CD4-positive, alpha-beta T cell treated with Interleukin-12 subunit alpha and Interleukin-12 subunit beta, for 1 hour (primary cell): ENCODE measurements at regions not wholly inside any gene's neighbourhood (a gene's known extent, or its start where the extent isn't known, plus 50 kb on each side); places are given as distances from the start of the nearest gene placed in this dataset.

ENCODE experiments used
- DNase-seq: peaks from one replicate; pipeline ENCODE4 v3.0.0-alpha.2; 2020

DNA sequence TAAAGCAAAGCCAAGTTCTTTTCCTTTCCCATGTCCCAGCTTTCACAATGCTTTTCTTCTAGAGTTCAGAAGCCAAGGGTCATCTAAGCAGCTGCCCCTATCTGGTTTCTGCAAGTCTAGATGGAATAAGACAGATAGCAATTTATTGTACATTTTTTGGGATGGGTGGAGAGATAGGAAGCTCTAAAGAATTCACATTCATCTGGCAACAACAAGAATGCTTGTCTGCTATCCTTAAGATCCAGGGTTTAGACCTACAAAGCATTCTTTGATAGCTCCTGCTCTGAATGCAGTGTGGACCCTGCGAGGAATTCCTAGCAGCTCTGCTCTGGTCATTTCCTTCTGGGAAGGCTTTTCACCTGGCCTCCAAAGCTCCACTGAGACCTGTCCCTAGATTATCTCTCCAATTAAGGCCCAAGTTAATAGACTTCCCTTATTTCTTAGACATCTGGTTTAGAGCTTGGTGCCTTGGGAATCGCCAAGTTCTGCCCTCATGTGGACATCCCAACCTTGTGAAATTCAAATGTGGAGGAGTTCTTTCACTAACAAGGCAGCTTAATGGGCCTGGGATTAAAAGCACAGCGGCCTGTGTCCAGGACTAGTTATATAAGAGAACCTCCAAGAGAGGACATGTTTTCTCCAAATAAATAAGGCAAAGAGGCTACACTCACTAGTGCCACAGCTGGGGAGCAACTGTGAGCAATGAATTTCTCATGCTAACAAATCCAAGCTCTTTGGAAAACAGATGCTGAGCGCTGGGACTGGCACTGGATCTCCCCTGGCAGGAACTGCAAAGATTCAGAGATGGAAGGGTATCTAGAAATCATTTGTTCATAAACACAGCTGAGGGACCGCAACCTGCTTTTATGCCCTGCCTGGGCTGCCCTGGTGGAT, 384.5 kb upstream of the DDHD1 start:
- no peak for DNase-seq

DNA sequence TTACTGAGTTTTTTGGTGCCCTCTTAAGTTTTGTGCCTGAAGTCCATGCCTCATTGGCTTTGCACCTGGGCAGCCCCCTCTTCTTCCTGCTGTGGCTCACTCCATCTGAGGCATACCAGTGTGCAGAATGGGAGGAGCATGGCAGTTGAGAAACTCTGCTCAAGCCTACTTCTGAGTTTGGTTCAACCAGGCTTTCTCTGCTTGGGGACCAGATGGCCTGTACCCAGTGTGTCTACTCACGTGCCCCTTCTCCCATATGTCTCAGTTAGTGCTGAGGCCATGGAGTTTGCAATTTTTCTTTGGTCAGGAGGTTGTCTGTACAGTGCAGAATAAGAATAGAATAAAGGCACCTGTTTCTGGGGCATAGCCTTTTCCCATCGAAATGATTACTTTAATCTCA, 383.3 kb upstream of the DDHD1 start:
- DNase-seq, result no peak

GRCh38 chr14:53534841-53535240, 381.7 kb upstream of the DDHD1 start:
- no peak for DNase-seq

DNA sequence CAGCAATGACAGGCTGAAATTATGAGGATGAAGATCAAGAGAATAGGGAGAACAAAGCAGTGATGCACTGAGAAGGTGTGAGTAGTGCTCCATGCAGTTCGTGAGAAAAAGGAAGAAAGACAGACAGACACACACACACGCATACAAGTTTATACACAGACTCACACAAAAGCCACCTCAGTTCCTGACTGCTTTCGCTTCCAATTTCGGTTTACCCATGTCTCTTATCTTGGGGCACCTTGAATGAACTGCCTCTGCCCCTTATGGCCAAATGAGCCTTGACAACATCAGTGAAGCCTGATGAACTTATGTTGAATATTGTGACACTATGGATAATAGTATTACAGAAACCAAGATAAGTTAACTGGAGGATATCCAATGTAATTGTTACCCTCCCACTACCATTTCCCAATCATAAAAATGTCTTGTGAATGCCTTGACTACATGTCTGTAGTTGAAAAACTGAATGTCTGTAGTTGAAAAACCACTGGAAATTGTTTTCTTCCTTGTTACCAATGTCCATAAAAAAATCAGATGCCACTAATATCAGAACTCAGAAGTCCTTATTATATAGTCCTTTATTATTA, 380.4 kb upstream of the DDHD1 start:
- DNase-seq, result no peak

DNA sequence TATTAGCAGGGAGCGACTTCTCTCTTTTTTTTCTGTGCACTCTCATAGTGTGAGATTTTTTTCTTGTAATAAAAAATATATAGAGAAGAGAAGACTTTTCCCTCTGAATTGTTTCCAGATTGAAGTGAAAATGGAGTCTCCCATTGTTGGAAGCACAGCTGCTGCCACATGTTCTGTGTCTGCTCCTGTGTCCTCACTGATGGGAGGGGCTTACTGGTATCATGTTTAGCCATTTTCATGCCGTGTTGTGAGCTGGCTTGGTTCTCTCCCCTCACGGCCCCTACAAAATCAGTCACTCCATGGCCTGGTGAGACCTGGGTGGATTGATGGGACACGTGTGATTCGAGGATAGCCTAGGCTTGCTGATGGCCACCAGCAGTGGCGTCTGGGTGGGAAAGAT, 379.7 kb upstream of the DDHD1 start:
- DNase-seq, result no peak

- no peak for DNase-seq
Observed at GRCh38 chr14:53531730-53532129, 378.6 kb upstream of the DDHD1 start.

- no peak for DNase-seq
Observed at GRCh38 chr14:53531156-53531555, 378.0 kb upstream of the DDHD1 start.

- DNase-seq, result no peak
Observed at GRCh38 chr14:53529519-53529918, 376.4 kb upstream of the DDHD1 start.

DNA sequence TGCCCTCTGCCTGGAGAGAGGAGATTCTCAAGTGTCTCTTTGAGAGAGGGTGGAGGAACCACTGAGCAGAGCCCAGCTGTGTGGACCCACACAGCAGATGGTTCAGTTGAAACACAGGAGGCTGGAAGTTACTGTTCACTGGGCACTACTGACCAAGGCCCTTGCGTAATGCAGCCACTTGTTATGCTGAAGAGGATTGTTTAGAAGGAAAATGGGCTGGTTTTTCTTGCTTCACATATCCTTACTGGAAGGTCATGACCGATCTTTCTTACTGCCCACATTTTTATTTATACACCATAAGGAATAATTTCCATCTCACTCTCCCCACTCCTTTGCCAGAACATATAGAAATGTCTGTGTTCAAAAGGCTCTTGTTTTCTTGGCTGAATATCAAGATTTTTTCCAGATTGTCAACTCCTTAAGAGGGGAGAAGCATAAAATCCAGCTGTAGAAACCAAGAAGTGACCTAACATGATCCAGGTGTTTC, 375.1 kb upstream of the DDHD1 start:
- DNase-seq, result no peak

- no peak for DNase-seq
Observed at GRCh38 chr14:53526200-53526599, 373.1 kb upstream of the DDHD1 start.

DNA sequence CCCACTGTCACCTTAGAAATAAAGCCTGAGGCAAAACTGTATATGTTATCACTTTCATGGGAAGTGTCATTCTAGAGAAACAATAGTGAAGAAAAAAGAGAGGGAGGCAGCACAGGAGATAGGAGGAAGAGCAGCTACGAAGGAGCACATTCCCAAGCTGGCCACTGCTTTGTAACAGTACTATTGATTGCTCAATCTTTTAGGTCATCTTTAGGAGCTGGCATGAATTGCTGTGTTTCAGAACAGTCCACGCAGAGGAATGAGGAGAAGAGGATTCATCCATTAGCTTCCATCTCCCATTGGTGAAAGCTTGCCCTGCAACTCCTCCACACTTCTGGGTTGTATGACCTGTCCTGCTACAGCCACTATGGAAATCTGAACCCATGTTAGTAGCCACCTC, 372.5 kb upstream of the DDHD1 start:
- no peak for DNase-seq

GRCh38 chr14:53524391-53524790, 371.3 kb upstream of the DDHD1 start:
- DNase-seq, result no peak

DNA sequence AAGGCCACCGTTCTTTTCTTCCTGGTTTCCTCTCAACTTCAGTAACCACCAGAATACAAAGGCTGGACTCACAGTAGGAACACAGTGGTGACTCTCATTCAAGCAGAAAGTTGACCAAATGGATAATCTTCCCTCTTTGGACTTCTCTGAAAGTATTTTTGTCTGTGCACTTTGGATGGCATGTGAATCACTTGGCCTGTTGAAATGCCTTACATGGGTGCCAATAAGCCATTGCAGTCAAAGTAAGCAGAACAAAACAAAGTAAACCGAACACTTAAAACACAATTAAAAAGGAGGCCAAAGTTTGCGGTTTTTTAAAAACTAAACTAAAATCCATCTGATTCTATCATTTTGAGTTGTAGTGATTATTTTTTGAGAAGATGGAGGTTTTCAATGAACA, 370.1 kb upstream of the DDHD1 start:
- DNase-seq, result no peak

- no peak for DNase-seq
Observed at GRCh38 chr14:53520078-53520928, 367.2 kb upstream of the DDHD1 start.

DNA sequence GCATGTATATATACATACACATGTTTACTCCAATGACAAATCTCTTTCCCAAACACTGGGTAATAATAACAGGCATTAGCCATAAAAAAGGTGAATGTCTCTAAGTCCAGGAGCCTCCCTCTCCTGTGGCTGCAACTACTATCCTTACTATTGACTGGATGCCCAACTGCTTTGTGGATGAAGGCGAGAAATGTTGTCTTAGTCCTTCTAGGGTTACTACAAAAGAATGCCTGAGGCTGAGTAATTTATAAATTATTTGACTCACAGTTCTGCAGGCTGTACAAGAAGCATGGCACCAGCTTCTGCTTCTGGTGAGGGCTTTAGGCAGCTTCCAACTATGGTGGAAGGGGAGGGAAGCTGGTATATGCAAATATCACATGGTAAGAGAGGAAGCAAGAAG, 366.0 kb upstream of the DDHD1 start:
- DNase-seq, result no peak

DNA sequence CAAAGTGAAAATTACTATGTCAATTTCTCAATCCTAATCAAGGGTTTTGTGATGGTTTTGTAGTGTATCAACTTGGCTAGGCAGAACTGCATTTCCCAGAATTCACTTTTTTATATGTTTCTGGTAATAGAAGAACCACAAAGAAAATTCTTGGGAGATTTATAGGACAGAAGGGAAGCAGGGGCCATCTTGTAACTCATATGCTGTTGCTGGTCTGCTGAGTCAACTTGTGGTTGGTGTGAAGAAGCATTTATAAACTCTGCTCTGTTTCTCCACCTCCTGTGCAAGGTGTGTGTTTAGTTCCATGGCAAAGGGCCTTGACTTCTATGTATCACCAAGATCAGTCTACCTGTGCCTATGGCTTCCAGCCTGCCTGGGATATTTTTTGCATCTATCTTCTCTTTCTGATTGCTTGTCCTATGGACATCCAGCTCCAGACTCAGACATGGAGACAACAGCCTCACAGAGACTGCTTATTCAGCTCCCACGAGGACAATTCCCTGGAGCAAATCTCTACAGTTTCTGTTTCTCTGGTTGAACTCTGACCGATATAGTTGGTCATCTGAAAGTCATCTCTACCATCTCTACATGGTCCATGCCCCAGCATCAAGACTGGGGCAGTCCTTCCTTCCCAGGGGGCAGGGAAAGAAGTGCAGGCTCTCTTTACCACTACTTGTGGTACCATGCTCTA, 364.3 kb upstream of the DDHD1 start:
- DNase-seq, result no peak

GRCh38 chr14:53516261-53516774, 363.2 kb upstream of the DDHD1 start:
- no peak for DNase-seq

- DNase-seq, result no peak
Observed at GRCh38 chr14:53515276-53515675, 362.2 kb upstream of the DDHD1 start.

DNA sequence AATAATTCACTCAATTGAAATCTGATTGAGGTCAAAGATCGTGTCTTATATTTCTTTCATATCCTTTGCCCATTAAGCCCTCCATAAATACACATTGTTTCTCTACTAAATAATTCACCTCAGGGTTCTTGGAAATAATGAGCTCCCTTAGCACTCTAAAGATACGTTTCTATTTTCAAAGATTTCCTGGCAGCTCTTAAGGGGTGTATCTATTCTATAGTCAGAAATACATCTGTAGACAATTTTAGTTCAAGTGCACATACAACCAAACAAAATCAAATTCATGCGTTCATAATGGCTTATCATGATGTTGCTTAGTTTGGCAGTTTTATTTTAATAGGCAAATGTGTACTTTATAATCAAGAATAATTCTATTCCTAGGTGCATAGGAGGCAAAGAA, 361.1 kb upstream of the DDHD1 start:
- DNase-seq, result no peak

DNA sequence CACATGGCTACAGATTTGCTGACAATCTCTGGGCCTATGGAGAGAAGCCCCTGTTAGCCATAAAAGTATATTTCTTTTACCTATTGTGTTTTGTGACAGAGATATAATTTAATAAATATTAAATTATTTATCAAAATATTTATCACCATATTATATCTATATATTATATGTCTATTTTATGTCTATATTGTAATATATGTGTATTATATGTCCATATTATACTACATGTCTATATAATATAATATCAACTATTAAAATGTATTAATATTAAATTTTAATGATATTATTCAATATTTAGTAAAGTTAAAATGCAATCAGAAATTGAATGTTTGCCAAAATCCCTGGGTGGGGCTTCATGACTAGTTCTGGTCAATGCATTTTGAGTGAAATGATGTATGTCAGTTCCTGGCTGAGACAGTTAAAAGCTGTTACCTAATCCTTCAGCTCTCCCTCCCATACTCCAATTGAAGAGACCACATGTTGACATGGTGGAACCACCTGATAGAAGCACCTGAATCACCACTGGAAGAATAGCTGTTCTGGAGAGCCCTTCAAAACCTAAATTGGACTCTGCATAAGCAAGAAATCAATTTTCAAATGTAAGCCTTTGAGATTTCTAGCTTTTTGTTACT, 357.3 kb upstream of the DDHD1 start:
- DNase-seq, result no peak

- no peak for DNase-seq
Observed at GRCh38 chr14:53509276-53510244, 356.4 kb upstream of the DDHD1 start.
